Tongue (tissue), 1 donor: ENCODE measurements at regions not wholly inside any gene's neighbourhood (a gene's known extent, or its start where the extent isn't known, plus 50 kb on each side); places are given as distances from the start of the nearest gene placed in this dataset.
A peak's percentile ranks its signal among the peaks of the same experiment; 100 is the strongest.
"Not testable (repeated sequence)": the region's sequence is repeated elsewhere in the genome, so short reads cannot be mapped to it uniquely, and the experiment has no call there.

Experiments used
- DNase-seq: peaks from one replicate; pipeline ENCODE4 v3.0.0-alpha.2; 2015

DNA sequence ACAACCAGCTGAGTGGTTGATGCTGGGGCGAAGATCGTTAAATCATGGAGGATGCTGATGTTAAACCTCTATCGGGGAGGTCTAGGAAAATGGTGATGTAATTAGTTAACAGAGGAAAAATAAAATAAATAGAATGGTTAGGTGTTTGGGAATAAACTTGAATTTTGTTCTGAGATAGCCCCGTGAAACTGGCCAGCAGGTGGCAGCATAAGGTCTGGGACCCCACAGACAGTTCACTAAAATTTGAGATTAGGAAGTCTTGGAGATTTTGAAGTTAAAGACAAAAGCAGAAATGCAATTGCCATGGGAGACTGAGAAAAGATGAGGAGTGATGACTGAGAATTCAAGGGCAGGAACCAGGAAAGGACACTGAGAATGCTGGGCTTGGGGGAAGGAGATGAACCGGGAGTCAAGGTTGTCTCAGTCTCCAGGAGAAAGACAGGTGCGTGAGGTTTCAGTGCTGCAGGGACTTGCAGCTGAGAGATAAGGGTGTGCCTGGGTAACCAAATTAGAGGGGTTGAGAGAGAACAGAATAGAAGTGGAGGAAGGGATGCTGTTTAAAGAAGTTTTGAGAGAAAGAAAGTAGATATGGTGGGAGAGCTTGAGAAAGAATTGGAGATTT lies 248.0 kb downstream of the ZNF92 start:
- DNase-seq = peak; percentile 17

DNA sequence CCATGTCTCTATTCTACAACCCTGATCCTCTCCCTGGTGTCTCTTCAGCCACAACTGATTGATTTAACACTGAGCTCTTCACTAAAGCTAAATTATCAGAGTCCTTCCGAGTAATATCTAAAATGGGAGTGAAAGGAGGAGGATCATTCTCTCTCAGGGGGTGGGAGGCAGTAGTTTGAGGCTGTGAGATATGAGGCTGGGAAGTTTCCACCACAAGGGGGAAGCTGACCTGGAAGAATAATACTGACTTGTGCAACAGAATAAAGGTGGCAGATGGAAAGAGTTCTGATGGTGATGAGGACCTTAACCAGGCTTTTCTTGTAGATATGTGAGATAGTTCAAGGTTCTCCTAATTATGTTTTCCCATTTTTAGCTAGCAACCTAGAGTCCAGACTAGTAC lies 241.6 kb upstream of the VKORC1L1 start:
- not testable (repeated sequence) for DNase-seq

DNA sequence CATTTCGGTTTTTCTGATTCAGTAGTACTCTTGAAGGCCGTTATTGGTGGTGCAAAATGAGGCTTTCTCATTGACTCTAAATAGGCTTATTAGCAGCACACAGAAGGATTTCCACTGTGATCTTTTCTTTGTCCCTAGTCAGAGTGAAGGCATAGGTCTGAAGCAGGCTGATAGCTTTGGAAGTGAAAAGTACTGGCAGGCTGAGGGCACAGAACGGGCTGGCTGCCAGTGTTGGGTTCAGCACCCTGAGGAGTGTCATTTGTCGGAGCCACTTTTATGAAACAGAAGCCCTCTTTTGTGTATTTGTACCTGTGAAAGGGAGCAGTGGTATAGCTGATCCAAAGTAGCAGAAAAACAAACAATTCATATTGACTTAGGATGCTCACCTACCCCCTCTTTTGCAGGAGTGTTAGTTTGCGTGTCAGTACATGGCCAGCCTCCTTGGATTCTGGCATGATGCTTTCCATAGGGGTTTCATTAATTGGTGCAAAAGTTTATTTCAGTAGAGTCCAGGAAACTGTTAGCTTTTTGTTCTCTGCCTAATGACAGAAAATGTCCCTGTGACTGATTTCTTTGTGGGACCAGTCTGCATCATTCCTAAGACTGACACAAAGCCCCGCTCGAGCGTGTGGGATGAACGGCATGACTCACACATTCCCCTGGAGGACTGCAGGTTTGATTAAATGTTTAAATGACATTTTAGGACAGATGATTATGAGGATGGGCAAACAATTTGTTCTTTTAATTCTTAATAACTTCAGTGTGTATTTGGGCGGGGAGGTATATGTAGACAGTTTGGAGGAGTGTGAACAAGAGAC lies 239.1 kb upstream of the VKORC1L1 start:
- DNase-seq = not testable (repeated sequence)

DNA sequence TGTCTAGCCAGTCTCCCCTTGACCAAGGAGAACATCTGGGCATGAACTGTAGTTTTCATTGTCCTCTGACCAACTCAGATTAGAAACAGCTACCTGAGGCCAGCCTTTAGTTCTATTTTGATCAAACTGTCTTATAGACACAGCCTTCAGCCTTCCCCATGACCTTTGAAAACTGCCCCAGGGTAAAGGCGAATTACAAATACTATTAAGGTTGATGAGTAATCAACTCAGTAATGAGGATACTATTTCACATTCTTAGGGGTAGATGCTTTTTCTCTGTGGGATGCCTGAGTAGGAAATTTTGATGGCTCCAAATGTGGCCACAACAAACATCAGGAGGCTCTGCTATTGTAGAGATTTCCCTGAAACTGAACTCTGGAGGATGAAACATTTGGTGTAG lies 234.0 kb upstream of the VKORC1L1 start:
- not testable (repeated sequence) for DNase-seq

DNA sequence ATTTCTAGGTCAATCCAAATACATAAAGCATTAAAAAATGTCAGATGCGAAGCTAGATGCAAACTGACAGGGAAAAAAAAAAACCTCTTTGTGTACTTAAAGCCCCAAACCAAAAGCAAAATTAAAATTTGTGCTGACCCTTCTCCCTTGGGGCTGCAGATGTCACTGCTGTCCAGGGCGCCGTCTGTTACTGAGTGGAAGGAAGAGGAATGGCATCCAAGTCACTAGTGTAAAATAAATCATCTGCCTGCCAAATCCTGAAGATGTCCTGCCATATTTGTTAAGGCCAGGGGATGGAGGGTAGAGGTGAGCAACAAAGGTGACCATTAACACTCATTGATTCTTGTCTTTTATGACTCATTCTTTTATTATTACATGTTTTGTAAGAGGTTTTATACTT lies 233.2 kb upstream of the VKORC1L1 start:
- DNase-seq = not testable (repeated sequence)

DNA sequence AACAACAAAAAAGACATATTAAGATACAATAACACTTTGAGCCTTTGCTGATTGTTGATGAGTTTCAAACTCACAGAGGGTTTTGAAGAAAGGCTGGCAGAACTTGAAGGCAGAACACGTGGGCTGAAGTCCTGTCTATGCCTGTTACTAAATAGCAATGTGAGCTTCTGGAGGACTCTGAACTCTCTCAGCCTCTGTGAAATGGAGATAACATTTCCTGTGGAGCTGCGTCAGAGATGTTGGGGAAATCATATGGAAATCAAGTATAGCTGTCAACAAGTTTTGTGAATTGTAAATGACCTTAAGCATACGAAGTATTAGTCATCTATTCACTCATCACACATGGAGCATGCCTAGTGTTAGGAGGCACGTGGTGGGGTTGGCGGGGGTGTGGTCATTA lies 229.4 kb upstream of the VKORC1L1 start:
- not testable (repeated sequence) for DNase-seq

DNA sequence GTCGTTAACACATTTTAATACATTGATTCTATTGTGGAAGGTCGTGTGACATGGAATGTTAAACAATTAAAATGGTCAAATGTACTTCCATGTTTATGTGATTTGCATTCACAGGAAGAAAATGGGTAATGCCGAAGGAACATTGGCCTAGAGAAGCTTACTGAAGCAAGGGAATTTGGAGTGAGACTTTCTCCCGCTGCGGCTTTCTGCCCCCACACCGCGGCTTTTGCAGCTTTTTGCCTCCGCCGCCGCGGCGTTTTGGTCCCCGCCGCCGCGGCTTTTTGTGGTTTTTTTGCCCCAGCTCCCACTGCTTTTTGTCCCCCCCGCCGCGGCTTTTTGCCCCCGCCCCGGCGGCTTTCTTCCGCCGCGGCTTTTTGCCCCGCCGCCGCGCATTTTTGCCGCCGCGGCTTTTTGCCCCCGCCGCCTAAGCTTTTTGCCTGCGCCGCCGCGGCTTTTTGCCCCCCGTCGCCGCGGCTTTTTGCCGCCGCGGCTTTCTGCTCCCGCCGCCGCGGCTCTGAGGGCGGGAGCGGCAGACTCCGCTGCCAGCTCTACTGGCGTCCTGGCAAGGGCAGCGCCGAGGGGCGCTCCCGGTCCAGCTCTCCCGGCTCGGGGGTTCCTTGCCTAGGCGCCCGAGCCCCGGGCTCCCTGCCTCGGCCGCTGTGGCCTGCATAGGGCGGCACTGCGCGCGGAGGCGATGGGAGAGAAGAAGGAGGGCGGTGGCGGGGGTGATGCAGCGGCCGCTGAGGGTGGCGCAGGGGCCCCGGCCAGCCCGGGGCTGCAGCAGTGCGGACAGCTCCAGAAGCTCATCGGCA lies 225.5 kb upstream of the VKORC1L1 start:
- DNase-seq = not testable (repeated sequence)

DNA sequence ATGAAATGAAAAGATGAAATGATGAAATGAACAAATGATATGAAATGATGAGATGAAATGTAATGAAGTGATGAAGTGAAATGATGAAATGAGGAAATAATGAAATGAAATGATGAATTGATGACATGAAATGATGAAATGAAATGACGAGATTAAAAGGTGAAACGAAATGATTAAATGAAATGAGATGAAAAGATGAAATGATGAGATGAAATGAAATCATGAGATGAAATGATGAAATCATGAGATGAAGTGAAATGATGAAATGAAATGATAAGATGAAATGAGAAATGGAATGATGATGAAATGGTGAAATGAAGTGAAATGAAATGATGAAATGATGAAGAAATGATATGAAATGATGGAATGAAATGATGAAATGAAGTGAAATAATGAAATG lies 221.7 kb upstream of the VKORC1L1 start:
- DNase-seq = not testable (repeated sequence)

DNA sequence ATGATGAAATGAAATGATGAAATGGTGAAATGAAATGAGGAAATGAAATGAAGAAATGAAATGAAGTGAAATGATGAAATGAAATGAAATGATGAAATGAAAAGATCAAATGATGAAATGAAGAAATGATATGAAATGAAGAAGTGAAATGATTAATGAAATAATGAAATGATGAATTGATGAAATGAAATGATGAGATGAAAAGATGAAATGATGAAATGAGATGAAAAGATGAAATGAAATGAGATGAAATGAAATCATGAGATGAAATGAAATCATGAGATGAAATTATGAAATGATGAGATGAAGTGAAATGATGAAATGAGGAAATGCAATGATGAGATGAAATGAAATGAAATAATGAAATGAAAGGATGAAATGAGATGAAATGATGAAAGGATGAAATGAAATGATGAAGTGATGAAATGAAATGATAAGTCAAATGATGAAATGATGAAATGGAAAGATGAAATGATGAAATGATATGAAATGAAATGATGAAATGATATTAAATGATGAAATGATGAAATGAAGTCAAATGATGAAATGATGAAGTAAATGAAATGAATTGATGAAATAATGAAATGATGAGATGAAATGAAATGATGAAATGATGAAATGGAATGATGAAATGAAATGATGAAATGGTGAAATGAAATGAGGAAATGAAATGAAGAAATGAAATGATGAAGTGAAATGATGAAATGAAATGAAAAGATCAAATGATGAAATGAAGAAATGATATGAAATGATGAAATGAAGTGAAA lies 220.9 kb upstream of the VKORC1L1 start:
- DNase-seq = not testable (repeated sequence)

DNA sequence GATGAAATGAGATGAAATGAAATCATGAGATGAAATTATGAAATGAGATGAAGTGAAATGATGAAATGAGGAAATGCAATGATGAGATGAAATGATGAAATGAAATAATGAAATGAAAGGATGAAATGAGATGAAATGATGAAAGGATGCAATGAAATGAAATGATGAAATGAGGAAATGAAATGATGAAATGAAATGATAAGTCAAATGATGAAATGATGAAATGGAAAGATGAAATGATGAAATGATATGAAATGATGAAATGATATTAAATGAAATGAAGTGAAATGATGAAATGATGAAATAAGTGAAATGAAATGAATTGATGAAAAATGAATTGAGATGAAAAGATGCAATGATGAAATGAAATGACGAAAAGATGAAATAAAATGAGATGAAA lies 220.2 kb upstream of the VKORC1L1 start:
- not testable (repeated sequence) for DNase-seq

DNA sequence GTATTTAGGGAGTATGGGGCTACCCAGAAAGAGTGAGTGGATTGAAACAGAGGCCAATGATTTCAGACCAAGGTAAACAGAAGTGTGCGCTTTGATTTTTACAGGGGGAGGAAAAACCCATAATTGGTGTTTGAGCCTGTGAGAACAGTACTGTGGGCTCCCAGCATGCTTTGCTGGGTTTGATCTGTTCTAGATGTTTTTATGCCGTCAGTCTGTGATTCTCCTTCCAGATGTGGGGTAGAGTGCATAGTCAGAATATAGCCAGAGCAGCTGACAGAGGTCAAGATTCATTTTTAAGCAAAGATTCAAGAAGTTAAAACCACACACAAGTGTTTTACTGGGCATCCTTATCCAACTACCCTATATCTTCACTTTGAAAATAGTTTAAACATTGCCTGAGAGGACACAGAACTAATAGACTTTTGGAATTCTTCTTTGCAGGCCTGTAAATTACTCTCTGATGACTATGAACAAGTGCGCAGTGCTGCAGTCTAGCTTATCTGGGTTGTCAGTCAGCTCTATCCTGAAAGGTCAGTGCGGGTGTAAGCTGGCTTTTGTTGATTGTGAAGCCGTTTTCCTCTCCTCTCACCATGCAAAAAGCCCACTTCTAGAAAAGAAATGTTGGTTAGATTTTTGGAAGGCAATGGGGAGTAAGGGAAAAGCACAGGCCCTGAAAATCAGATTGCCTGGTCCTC lies 216.2 kb upstream of the VKORC1L1 start:
- not testable (repeated sequence) for DNase-seq

DNA sequence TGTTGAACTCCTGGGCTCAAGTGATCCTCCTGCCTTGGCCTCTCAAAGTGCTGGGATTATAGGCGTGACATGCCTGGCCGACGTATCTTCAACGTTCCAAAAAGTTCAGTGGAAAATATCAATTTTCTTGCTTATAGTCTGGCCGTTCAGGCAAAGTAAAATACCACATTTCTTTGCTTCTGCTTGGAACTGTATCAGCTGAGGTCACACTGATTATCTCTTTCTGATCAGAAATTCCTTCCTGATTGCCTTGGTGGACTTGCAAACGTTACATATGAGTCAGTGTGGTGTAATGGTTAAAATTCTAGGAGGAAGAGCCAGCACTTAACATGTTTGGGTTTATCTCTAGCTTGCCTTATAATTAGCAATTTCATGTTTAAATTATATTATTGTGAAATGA lies 189.5 kb upstream of the VKORC1L1 start:
- DNase-seq = not testable (repeated sequence)

DNA sequence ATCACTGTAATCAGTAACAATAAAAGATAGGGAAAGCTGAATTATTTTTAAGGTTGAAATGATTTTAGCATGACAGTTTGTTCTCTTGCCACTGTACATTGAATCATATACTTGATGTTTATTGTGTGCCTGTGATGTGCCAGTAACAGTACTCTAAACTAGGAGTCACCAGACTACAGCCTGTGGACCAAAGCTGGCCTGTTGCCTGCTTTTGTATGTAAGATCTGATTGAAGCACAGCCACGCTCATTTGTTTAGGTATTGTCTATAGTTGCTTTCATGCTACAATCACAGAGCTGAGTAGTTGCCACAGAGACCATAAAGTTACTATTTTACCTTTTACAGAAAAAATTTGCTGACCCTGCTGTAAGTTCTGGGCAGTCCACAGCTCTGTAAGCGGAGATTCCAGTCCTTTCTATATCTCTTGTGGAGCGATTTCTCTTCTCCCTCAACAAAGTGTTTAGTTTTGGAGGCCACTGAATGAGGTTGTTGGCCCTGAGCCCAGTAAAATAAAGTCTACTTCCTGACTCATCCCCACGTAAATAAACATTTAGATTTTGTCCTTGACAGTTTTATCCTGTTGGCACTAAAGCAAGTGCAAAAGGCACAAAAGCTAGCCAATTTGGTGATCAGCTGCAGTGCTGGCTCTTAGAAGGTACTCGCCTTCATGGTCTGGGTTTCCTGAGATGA lies 173.7 kb upstream of the VKORC1L1 start:
- not testable (repeated sequence) for DNase-seq

DNA sequence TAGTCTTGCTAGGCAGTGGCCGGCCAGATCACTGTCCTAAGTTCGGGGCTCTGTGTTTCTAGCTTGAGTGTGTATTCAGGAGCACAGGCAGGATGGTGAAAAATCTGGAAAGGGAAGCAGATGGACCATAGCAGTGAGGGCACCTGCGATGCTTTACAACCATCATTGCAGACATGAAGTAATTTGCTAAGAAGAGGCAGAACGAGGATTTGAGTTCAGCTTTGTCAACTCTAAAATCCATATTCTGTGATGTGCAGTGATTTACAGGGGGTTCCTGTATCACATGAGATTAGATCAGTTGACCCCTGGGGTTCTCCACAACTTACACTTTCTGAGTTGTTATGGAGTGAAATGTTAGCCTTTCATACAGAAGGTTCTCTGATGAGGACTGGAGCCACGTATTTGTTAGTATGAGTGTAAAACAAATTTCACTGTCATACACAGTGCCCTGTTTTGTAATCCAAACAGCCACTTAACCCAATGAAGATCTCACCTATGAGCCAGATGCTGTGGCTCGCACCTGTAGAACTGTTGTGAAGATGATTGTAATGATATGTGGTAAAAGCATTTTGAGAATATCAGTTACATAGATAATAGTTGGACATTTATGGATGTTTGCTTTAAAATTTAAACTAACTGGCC lies 173.0 kb upstream of the VKORC1L1 start:
- DNase-seq = not testable (repeated sequence)

DNA sequence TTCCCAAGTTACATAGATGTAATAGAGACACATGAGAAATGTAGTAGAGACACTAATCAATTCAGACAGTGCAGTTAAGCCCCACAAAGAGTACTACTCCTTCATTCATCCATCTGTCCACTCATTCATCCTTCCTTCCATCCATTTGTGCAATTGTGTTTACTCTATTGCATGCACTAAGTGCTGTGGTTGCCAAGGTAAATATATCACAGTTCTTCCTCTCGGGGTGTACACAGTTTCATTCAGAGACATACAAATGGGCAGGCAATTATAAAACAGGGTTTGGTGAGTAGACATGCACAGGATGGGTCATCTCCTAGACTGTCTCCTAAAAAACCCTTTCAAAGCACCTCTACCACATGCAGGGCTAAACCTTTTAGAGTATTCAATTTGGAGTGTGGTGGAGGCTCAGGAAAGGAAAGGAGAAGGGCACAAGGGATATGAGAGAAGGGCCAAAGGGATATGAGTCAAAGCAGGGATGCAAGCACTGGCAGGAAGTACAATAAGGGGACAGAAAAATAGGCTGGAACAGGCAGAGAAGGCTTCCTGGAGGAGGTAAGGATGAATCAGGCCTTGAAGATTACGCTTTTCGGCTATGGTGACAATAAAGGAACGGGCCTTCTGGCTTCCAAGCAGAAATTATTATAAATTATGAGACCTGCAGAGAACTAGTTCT lies 153.6 kb upstream of the VKORC1L1 start:
- DNase-seq = not testable (repeated sequence)

DNA sequence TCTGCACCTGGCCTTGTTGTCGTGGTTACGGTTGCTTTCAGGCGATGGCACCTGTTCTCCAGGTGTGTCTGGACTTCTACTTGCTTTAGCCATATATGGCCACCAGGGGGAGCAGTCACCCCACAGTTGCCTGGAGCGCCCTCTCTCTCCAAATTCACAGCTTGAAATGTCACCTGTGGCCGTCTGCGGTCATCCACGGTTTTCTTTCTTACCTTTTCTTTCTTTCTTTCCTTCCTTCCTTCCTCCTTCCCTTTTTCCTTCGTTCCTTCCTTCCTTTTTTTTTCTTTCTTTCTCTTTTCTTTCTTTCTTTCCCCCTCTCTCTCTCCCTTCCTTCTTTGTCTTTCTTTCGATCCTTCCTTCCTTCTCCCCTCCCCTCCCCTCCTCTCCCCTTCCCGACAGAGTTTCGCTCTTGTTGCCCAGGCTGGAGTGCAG lies 150.5 kb upstream of the VKORC1L1 start:
- DNase-seq = peak; percentile 53

DNA sequence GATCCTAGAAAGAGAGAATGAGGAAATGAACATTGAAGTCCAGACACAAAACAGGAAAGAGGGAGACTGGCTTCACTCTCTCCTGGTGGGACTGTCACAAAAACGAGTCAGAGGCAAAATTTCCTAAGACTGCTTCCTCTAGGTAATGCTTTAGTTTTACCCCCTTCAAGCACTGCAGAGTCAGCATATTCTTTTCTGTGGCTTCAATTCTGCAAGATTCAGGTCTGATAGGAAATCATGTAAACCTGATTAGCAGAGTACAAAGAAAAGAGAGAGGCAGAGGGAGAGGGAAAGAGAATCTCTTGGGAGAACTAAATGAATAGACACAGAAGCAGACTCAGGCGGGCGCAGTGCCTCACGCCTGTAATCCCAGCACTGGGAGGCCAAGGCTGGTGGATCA lies 145.7 kb upstream of the VKORC1L1 start:
- not testable (repeated sequence) for DNase-seq

DNA sequence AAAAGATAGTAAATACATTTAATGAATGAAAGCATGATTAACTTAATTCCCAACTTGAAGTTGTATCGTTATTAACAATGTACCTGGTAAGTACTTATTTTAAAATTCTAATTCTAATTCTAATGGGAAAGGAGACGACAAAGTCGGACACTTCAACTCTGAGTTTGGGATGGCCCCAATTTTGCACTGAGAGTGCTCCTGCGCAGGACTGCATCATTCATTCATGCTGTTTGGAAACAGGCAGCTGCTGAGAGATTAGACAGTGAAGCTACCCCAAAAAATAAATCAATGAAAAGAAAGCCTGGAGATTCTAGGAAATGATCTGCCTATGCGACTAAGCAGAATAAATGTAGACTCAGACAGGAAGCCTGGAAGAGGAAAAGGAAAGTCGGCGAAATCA lies 141.7 kb upstream of the VKORC1L1 start:
- no peak for DNase-seq

DNA sequence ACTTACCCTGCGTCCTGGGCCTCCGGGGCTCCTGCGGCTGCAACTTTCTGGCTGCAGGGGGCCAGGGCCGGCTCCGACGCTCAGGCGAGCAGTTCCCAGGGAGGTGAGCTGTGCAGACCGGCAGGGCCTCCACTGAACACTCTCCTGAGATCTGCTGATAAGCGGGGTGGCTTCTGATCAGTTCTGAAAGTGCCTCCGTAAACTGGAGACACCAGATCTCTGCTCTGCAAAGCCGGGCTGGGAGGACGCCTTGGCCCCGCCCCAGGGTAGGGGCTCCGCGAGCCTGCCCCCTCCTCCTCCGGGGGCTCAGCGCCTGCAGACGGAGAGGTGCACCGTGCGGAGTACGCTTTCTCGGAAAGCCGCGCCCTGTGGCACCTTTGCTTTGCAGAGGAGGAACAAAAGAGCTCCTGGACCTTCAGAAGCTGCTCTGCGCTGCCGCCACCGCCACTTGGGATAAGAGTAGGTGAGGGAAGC lies 141.3 kb upstream of the VKORC1L1 start:
- peak; percentile 19 for DNase-seq

DNA sequence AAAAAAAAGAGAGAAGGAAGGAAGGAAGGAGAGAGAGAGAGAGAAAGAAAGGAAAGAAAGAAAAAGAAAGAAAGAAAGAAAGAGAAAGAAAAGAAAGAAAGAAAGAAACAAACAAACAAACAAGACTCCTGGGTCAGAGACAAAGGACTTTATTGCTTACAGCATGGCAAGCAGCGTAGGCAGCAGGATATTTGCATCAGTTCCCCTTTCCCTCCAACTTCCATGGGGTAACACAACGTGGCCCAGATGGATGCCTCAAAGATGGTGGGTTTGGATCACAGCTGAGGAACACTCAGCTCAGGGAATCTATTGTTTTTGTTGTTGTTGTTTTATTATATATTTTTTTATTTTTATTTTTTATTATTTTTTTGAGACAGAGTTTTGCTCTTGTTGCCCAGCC lies 128.5 kb upstream of the VKORC1L1 start:
- DNase-seq = no peak
